MCF 10A (cell line): ENCODE measurements at regions not wholly inside any gene's neighbourhood (a gene's known extent, or its start where the extent isn't known, plus 50 kb on each side); places are given as distances from the start of the nearest gene placed in this dataset.
"Not testable (repeated sequence)": the region's sequence is repeated elsewhere in the genome, so short reads cannot be mapped to it uniquely, and the experiment has no call there.

Source experiments
- BruUV-seq: library from RNA; stranded (reverse); fragments of 400-500 nt; replicated peaks from 2 replicates; lab custom pipeline; 2021; lab: Mats Ljungman, UMichigan
- CTCF ChIA-PET: fragments of 300-600 bp; sonication (Branson Sonifier 250); formaldehyde crosslinking; extraction: SDS; loops from one replicate; lab custom pipeline; 2021; ENCODE audit warnings: antibody characterized with exemption, inconsistent platforms; lab: Yijun Ruan, JAX
- POLR2A ChIA-PET: fragments of 300-600, 350-650 bp; sonication (Branson Sonifier 250); formaldehyde crosslinking; extraction: SDS; loops from one replicate; lab custom pipeline; 2020; ENCODE audit warnings: antibody characterized with exemption, inconsistent platforms; lab: Yijun Ruan, JAX
- DNase-seq: peaks from one replicate; pipeline ENCODE4 v3.0.0-alpha.2; 2018; ENCODE audit not compliant: unreplicated experiment
- H3K27ac Mint-ChIP-seq: one replicate; pipeline ENCODE4 v1.8.0; 2022; ENCODE audit warnings: mild to moderate bottlenecking, low read depth, mixed read lengths; ENCODE audit not compliant: unreplicated experiment
- H3K27me3 Mint-ChIP-seq: one replicate; pipeline ENCODE4 v1.8.0; 2022; ENCODE audit warnings: mixed read lengths; ENCODE audit not compliant: insufficient read depth, unreplicated experiment
- H3K36me3 Mint-ChIP-seq: one replicate; pipeline ENCODE4 v1.8.0; 2022; ENCODE audit warnings: mild to moderate bottlenecking, moderate library complexity, mixed read lengths; ENCODE audit not compliant: insufficient read depth, unreplicated experiment
- H3K4me1 Mint-ChIP-seq: one replicate; pipeline ENCODE4 v1.8.0; 2022; ENCODE audit warnings: mixed read lengths; ENCODE audit not compliant: insufficient read depth, unreplicated experiment
- H3K4me3 Mint-ChIP-seq: one replicate; pipeline ENCODE4 v1.8.0; 2022; ENCODE audit warnings: mild to moderate bottlenecking, moderate library complexity, mixed read lengths; ENCODE audit not compliant: unreplicated experiment
- H3K9me3 Mint-ChIP-seq: one replicate; pipeline ENCODE4 v1.8.0; 2022; ENCODE audit warnings: mixed read lengths; ENCODE audit not compliant: unreplicated experiment
- intact Hi-C: fragments of 100-400 bp; cut with micrococcal nuclease; formaldehyde crosslinking; loops from 2 replicates; pipeline ENCODE4 v1.14.1; 2022
- TF ChIP-seq, protein P1 (sequence below): fragments of 200-600 bp; IDR thresholded peaks from one replicate; pipeline ENCODE4 v1.8.0; 2022; ENCODE audit warnings: antibody characterized with exemption, mild to moderate bottlenecking; ENCODE audit not compliant: unreplicated experiment

GRCh38 chr7:149692056-149692455 is 81.3 kb downstream of the ZNF467 start:
- POLR2A ChIA-PET, result no interaction called here
- peaks cover 12% of the 10 kb centered on the region for H3K36me3 Mint-ChIP-seq
- CTCF ChIA-PET, result interaction anchor here (0.7 kb wide), 1 partner anchor 1585 kb away, joined by 4 read pairs; no protein-coding TSS in a partner anchor
- no peak overlapping the region for H3K27ac Mint-ChIP-seq
- no peak for DNase-seq
- TF ChIP-seq, protein P1, sequence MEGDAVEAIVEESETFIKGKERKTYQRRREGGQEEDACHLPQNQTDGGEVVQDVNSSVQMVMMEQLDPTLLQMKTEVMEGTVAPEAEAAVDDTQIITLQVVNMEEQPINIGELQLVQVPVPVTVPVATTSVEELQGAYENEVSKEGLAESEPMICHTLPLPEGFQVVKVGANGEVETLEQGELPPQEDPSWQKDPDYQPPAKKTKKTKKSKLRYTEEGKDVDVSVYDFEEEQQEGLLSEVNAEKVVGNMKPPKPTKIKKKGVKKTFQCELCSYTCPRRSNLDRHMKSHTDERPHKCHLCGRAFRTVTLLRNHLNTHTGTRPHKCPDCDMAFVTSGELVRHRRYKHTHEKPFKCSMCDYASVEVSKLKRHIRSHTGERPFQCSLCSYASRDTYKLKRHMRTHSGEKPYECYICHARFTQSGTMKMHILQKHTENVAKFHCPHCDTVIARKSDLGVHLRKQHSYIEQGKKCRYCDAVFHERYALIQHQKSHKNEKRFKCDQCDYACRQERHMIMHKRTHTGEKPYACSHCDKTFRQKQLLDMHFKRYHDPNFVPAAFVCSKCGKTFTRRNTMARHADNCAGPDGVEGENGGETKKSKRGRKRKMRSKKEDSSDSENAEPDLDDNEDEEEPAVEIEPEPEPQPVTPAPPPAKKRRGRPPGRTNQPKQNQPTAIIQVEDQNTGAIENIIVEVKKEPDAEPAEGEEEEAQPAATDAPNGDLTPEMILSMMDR, result no peak
- H3K4me1 Mint-ChIP-seq, result peaks cover 8% of the 10 kb centered on the region
- H3K27me3 Mint-ChIP-seq, result peaks cover 14% of the 10 kb centered on the region
- BruUV-seq, result no TSS peak
- intact Hi-C loops, result no loop called here
- no peak overlapping the region for H3K4me3 Mint-ChIP-seq
- no peaks in the 10 kb centered on the region for H3K9me3 Mint-ChIP-seq

GRCh38 chr7:149690688-149691446 is 82.5 kb downstream of the ZNF467 start:
- Mint-ChIP-seq H3K27me3 (peaks cover 14% of the 10 kb centered on the region), H3K9me3 (no peaks in the 10 kb centered on the region), H3K27ac (no peak overlapping the region), H3K4me3 (peak overlapping the region; percentile 42), H3K36me3 (peaks cover 12% of the 10 kb centered on the region), H3K4me1 (peaks cover 13% of the 10 kb centered on the region)
- TSS peak; percentile 100 for BruUV-seq
- POLR2A ChIA-PET, result interaction anchor here (0.7 to 1.1 kb wide), 2 partner anchors 20 to 22 kb away, joined by 3 read pairs; no protein-coding TSS in a partner anchor
- intact Hi-C loops, result no loop called here
- CTCF ChIA-PET, result interaction anchor here (0.6 kb wide), 1 partner anchor 1355 kb away, joined by 3 read pairs; no protein-coding TSS in a partner anchor
- TF ChIP-seq, protein P1, result no peak
- peak; percentile 91 for DNase-seq

GRCh38 chr7:149689291-149689721 is 84.1 kb downstream of the ZNF467 start:
- H3K27me3 Mint-ChIP-seq, result peaks cover 14% of the 10 kb centered on the region
- POLR2A ChIA-PET, result no interaction called here
- CTCF ChIA-PET, result interaction anchor here (0.7 kb wide), 1 partner anchor 64 kb away, joined by 3 read pairs; no protein-coding TSS in a partner anchor

DNA sequence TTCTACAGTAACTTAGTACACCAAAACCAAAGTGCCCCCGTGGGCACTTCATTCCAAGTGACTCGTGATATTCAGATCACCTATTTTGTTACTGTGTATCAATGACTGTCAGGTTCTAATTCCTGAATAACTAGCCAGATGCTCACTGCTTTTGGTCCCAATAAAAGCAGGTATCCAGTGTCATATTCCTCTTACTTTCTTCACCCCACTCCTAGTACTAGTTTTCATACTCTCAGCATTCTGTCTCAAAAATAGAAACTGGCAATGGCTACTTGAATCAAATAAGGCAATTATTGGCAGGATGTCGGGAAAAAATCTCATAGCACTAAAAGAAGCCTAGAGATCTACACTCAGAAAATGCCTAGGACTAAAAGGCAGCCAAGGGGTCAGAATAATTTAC is 84.6 kb downstream of the ZNF467 start:
- ChIA-PET POLR2A (no interaction called here), CTCF (no interaction called here)
- Mint-ChIP-seq H3K4me3 (no peak overlapping the region), H3K36me3 (peaks cover 17% of the 10 kb centered on the region), H3K4me1 (peaks cover 13% of the 10 kb centered on the region), H3K27me3 (peaks cover 11% of the 10 kb centered on the region), H3K9me3 (no peaks in the 10 kb centered on the region), H3K27ac (no peak overlapping the region)
- TF ChIP-seq, protein P1, result no peak
- BruUV-seq, result no TSS peak
- intact Hi-C loops, result no loop called here
- no peak for DNase-seq

More at GRCh38 chr7:149689291-149689721, 84.1 kb downstream of the ZNF467 start:
- DNase-seq, result no peak
- TF ChIP-seq, protein P1, result no peak
- BruUV-seq, result no TSS peak
- H3K4me3 Mint-ChIP-seq, result no peak overlapping the region
- intact Hi-C loops, result no loop called here
- peaks cover 13% of the 10 kb centered on the region for H3K4me1 Mint-ChIP-seq
- H3K36me3 Mint-ChIP-seq, result peaks cover 12% of the 10 kb centered on the region
- no peak overlapping the region for H3K27ac Mint-ChIP-seq
- H3K9me3 Mint-ChIP-seq, result no peaks in the 10 kb centered on the region

DNA sequence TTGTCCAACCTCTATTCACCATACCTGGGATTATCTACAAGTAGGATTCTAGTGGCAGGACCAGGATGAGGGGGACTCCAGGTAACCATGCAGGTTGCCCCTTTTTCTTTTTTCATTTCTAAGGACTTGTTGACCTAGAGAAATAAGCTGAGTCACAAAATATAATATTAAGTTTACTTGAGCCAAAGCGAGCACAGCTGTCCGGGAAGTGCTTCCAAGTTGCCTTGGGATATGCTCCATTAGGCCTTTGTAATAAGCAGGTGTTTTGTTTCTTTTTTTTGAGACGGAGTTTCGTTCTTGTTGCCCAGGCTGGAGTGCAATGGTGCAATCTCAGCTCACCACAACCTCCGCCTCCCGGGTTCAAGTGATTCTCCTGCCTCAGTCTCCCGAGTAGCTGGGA is 85.6 kb downstream of the ZNF467 start:
- peaks cover 13% of the 10 kb centered on the region for H3K4me1 Mint-ChIP-seq
- H3K9me3 Mint-ChIP-seq, H3K27ac Mint-ChIP-seq, H3K27me3 Mint-ChIP-seq, BruUV-seq, intact Hi-C loops, POLR2A ChIA-PET, DNase-seq, H3K4me3 Mint-ChIP-seq: not testable (repeated sequence)
- CTCF ChIA-PET, result interaction anchor here (0.6 kb wide), 1 partner anchor 1892 kb away, joined by 3 read pairs; no protein-coding TSS in a partner anchor
- peaks cover 17% of the 10 kb centered on the region for H3K36me3 Mint-ChIP-seq
